GM12873 (cell line): ENCODE measurements at regions not wholly inside any gene's neighbourhood (a gene's known extent, or its start where the extent isn't known, plus 50 kb on each side); places are given as distances from the start of the nearest gene placed in this dataset.

Experiments
- TF ChIP-seq, protein P1 (sequence below): IDR thresholded peaks from 2 replicates; pipeline ENCODE4 v1.5.1; 2012; ENCODE audit warnings: low read depth, mild to moderate bottlenecking, moderate library complexity, low read length, control low read depth; ENCODE audit not compliant: insufficient read depth; ENCODE audit errors: missing control alignments

GRCh38 chr5:89359046-89359445 lies 476.1 kb upstream of the MEF2C start:
- TF ChIP-seq, protein P1, sequence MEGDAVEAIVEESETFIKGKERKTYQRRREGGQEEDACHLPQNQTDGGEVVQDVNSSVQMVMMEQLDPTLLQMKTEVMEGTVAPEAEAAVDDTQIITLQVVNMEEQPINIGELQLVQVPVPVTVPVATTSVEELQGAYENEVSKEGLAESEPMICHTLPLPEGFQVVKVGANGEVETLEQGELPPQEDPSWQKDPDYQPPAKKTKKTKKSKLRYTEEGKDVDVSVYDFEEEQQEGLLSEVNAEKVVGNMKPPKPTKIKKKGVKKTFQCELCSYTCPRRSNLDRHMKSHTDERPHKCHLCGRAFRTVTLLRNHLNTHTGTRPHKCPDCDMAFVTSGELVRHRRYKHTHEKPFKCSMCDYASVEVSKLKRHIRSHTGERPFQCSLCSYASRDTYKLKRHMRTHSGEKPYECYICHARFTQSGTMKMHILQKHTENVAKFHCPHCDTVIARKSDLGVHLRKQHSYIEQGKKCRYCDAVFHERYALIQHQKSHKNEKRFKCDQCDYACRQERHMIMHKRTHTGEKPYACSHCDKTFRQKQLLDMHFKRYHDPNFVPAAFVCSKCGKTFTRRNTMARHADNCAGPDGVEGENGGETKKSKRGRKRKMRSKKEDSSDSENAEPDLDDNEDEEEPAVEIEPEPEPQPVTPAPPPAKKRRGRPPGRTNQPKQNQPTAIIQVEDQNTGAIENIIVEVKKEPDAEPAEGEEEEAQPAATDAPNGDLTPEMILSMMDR: no peak

GRCh38 chr5:89353837-89354551 lies 471.0 kb upstream of the MEF2C start:
- TF ChIP-seq, protein P1: no peak

GRCh38 chr5:89351975-89352374 lies 469.0 kb upstream of the MEF2C start:
- TF ChIP-seq, protein P1: no peak

DNA sequence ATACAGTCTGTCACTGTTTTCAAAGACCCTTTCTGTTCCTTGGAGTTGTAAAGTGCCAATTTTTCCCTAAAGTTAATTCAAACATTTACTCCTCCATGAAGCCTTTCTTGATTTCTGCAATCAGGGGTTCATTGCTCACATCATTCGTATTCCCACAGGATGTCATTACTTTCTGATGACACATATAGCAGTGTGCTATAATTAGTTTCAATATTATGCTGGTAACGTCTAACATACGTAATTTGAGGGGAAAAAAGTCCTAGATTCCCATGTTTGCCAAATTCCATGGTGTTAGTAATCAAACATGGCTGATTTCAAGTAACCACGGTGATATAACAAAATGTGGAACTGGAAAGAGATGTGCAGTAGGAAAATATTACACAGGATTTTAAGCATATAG lies 468.2 kb upstream of the MEF2C start:
- TF ChIP-seq, protein P1: no peak

DNA sequence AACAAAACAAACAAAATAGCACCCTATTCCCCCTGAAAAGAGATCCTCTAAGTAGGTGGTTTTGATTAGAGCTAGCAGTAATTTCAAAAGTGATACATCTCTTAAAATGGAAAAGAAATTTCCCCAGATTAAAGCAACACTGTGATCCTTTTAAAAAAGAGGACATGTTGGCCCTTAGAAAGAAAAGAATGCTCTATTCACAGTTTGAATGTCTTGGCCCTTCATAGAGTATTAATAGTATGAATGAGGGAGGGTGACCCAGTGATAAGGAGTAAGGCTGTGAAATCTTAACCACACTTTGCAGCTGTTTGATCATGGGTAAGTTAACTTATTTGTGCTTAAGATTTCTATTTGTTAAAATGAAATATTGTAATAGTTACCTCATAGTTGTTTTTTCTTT lies 467.7 kb upstream of the MEF2C start:
- TF ChIP-seq, protein P1: no peak

GRCh38 chr5:89349246-89349980 lies 466.4 kb upstream of the MEF2C start:
- TF ChIP-seq, protein P1: no peak

DNA sequence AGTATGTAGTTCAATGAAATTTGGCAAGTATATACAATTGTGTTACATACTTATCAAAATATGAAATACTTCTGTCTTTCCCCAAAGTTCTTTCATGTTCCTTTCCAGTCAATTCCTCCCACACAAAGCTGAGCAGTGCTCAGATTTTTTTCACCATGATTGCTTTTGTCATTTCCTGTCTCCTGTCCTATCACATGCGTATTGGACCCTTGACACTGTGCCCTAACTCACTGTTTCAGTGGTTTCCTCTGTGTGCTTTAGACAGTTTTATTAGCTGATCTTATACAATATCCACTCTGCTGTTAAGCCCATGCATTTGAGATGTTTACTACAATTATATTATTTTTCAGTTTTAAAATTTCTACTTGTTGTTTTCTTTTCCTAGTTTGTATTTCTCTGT lies 463.6 kb upstream of the MEF2C start:
- TF ChIP-seq, protein P1: no peak
